Hematopoietic multipotent progenitor cell treated with erythropoietin and hydrocortisone succinate and interleukin-3 and kit ligand, for 4 days (in vitro differentiated cells): ENCODE measurements at regions not wholly inside any gene's neighbourhood (a gene's known extent, or its start where the extent isn't known, plus 50 kb on each side); places are given as distances from the start of the nearest gene placed in this dataset.
"Not testable (repeated sequence)": the region's sequence is repeated elsewhere in the genome, so short reads cannot be mapped to it uniquely, and the experiment has no call there.

Experiments
- DNase-seq: peaks from one replicate; pipeline ENCODE4 v3.0.0-alpha.2; 2015

- no peak for DNase-seq
These were observed 462.1 kb upstream of the CDIN1 start for GRCh38 chr15:36117296-36117787.

GRCh38 chr15:36126194-36126593 lies 453.2 kb upstream of the CDIN1 start:
- DNase-seq, result no peak

GRCh38 chr15:36130641-36131310 lies 448.6 kb upstream of the CDIN1 start:
- no peak for DNase-seq

GRCh38 chr15:36133742-36134141 lies 445.7 kb upstream of the CDIN1 start:
- DNase-seq, result no peak

- no peak for DNase-seq
These were observed 443.4 kb upstream of the CDIN1 start for GRCh38 chr15:36136049-36136448.

GRCh38 chr15:36152936-36153335 lies 426.5 kb upstream of the CDIN1 start:
- no peak for DNase-seq

- no peak for DNase-seq
These were observed 422.5 kb upstream of the CDIN1 start for GRCh38 chr15:36156879-36157427.

- DNase-seq, result no peak
These were observed 419.1 kb upstream of the CDIN1 start for GRCh38 chr15:36160351-36160750.

GRCh38 chr15:36161108-36161507 lies 418.3 kb upstream of the CDIN1 start:
- no peak for DNase-seq

- DNase-seq, result no peak
These were observed 417.6 kb upstream of the CDIN1 start for GRCh38 chr15:36161771-36162212.

GRCh38 chr15:36163983-36164382 lies 415.4 kb upstream of the CDIN1 start:
- DNase-seq, result not testable (repeated sequence)

GRCh38 chr15:36172955-36173354 lies 406.5 kb upstream of the CDIN1 start:
- DNase-seq, result no peak

- DNase-seq, result no peak
These were observed 404.2 kb upstream of the CDIN1 start for GRCh38 chr15:36175186-36175740.

- DNase-seq, result no peak
These were observed 403.6 kb upstream of the CDIN1 start for GRCh38 chr15:36175741-36176291.

GRCh38 chr15:36177590-36178302 lies 401.7 kb upstream of the CDIN1 start:
- no peak for DNase-seq

GRCh38 chr15:36178303-36178633 lies 401.2 kb upstream of the CDIN1 start:
- no peak for DNase-seq

GRCh38 chr15:36183201-36183600 lies 396.2 kb upstream of the CDIN1 start:
- no peak for DNase-seq

GRCh38 chr15:36185438-36185837 lies 394.0 kb upstream of the CDIN1 start:
- DNase-seq, result no peak

GRCh38 chr15:36185845-36186244 lies 393.6 kb upstream of the CDIN1 start:
- DNase-seq, result no peak

GRCh38 chr15:36186376-36186775 lies 393.1 kb upstream of the CDIN1 start:
- no peak for DNase-seq

GRCh38 chr15:36191459-36191858 lies 388.0 kb upstream of the CDIN1 start:
- no peak for DNase-seq

- not testable (repeated sequence) for DNase-seq
These were observed 383.9 kb upstream of the CDIN1 start for GRCh38 chr15:36195361-36196007.
